GM12874 (cell line): ENCODE measurements at regions not wholly inside any gene's neighbourhood (a gene's known extent, or its start where the extent isn't known, plus 50 kb on each side); places are given as distances from the start of the nearest gene placed in this dataset.

Experiments
- TF ChIP-seq, protein P1 (sequence below): IDR thresholded peaks from 2 replicates; pipeline ENCODE4 v1.5.1; 2011; ENCODE audit warnings: low read depth, mild to moderate bottlenecking, control low read depth, low read length, moderate library complexity; ENCODE audit not compliant: insufficient read depth

DNA sequence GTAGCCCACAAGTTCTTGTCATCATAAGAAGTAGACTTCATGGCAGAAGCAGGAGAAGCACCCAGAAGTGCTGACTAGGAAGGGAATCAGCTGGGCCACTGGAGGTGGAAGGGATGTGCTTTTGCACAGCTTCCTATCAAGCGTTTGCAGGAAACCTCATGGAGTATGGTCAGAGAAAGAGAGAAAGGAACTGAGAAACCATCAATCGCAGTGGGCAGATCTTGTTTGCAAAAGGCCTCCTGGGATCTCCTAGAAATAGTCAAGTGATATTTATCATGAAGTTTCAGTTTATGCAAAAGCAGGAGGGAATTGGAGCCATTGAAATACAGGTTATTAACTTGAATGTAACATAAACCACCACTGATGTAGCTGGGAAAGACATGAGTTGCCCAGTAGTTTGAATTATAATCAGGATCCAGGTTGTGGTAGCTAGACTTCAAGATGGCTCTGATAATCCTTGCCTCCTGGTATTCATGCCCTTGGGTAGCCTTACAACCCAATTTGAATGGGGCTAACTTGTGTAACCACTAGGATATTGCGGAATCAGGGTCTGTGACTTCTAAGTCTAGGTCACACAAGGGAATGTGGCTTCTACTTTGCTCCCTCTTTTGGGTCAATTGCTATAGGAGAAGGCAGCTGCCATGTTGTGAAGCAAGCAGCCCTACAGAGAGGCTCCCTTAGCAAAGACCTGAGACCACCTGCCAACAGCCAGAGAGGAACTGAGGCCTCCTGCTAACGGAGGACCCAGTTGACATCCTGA lies 69.8 kb upstream of the TCF4 start:
- TF ChIP-seq, protein P1, sequence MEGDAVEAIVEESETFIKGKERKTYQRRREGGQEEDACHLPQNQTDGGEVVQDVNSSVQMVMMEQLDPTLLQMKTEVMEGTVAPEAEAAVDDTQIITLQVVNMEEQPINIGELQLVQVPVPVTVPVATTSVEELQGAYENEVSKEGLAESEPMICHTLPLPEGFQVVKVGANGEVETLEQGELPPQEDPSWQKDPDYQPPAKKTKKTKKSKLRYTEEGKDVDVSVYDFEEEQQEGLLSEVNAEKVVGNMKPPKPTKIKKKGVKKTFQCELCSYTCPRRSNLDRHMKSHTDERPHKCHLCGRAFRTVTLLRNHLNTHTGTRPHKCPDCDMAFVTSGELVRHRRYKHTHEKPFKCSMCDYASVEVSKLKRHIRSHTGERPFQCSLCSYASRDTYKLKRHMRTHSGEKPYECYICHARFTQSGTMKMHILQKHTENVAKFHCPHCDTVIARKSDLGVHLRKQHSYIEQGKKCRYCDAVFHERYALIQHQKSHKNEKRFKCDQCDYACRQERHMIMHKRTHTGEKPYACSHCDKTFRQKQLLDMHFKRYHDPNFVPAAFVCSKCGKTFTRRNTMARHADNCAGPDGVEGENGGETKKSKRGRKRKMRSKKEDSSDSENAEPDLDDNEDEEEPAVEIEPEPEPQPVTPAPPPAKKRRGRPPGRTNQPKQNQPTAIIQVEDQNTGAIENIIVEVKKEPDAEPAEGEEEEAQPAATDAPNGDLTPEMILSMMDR: no peak

DNA sequence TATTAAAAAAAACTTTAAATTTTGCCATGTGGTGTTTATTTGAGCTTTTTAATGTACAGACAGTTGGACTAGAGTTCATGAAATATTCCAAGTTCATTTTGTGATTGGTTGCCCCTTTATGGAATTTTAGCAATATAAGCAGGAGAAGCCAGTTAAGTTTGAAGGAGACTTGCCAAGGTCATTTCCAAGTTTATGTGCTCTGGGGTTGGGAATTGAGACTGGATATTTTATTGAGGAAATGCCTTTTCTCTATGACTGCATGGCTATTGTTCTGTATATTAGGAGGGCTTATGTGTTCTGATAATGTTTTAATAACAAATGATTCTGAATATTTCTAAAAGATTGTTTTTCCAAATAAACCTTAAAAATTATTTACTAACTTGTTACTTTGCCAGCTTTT lies 67.0 kb upstream of the TCF4 start:
- TF ChIP-seq, protein P1: no peak

DNA sequence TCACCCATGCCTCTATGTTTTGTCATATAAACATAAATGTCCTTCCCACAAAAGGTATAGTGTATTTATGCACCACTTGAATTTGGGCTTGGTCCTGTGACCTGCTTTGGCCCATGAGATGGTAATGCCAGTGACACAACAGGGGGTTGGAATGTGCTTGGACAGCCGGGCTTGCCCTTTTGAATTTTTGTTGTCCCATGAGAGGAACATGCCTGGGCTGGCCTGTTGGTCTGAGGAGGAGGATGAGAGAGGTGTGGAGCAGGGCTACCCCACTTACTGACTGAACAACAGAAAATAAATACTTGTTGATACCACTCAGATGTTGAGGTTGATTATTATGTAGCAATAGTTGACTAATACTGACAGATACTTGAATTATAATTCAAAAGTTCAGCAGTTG lies 63.2 kb upstream of the TCF4 start:
- TF ChIP-seq, protein P1: no peak

DNA sequence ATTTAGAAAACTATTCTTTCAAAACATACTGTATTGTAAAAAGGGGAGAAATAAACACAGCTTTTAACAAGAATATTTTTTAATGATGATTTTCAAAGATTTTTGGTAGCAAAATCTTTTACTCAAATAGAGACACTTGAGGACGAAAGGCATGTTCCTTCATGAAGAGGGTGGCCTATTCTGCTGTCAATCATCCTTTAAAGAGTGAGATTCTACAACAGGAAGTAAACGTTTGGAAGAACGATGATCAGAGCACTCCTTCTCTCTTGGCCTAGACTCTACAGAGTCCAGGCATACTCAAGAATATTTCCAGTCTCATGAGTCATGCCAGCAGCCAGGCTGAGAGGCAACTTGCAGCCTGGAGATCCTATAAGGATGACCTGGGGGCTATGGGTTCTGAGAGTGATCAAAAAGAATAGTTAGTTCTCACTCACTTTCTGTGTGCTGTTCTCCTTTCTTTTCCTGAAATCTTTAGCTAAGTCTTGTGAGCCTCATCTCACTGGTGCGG lies 62.4 kb upstream of the TCF4 start:
- TF ChIP-seq, protein P1: no peak

DNA sequence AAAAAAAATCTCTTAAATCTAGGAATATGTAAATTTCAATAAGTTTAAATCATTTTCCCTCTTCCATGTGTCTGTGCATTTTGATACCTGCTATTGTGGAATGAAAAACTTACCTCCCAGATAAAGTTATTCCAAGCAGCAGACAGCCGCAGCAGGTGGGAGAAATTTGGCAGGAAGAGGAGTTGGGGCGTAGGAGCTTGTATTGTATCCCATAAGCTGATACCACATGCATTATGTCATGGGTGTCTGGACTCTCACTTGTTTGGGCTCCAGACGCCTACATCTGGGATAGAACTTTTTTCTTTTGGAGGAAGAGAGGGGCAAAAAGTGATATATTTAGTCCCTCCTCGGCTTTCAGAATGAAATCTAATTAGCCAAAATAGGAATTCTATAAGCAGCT lies 59.3 kb upstream of the TCF4 start:
- TF ChIP-seq, protein P1: no peak

DNA sequence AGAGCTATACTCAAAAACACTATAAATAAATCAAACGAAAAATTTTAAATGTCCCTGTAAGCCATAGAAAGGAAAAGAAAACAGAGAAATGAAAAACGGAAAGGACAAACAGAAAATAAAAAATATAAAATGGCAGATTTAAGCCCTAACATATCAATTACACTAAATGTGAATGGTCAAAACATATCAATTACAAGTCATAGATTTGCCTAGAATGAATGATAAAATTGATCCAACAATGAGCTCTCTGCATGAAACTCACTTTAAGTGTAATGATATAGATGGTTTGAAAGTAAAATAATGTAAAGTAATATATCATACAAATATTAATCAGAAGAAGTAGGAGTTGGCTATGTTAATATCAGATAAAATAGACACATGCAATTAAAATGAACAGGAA lies 54.2 kb upstream of the TCF4 start:
- TF ChIP-seq, protein P1: no peak

DNA sequence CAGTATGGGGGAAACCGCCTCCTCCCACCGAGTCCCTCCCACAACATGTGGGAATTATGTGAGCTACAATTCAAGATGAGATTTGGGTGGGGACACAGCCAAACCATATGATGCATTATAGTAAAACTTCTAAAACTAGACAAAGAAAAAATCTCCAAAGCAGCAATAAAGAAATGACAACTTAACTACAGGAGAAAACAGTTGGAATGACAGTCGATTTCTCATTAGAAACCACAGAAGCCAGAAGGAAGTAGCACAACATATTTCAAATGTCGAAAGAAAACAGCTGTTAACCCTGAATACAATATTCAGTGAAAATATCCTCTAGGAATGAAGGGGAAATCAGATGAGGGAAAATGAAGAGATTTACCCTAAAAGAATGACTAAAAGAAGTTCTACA lies 53.5 kb upstream of the TCF4 start:
- TF ChIP-seq, protein P1: no peak
